ENCODE measurements at regions not wholly inside any gene's neighbourhood (a gene's known extent, or its start where the extent isn't known, plus 50 kb on each side); places are given as distances from the start of the nearest gene placed in this dataset.

DNA sequence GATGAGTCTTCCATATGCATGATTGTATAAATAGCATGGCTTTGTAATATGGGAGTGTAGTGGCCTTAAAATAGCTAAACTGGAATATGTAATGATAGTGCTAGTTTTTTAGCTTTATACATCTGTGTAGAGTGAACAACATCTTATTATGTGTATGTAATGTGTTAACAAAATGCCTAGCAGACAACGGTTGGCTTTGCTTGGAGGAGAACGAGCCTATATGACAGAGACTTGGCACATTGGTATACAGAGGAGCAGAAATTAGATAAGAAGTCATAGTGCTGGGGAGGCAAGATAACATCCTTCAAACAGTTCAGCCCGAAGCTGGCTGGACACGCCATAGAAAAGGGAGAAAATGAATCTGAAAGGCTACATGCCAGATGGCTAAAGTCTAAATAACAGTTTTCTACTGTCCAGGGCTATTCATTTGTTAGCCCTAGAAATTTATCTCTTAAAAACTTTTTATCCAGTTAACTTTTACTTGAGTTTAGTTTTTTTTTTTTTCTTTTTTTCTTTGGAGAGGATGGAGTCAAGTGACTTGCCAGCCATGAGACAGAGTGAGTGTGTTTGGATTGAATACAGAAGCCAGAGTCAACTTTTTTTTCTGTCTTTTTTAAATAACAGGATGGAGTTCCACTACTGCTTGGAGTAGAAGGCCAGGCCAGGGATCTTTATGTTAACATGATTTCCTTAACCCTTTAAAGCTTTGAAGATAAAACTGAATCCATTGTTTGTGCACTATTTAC, 214.4 kb upstream of the ACTBL2 start:
- TF ChIP-seq, protein P1, sequence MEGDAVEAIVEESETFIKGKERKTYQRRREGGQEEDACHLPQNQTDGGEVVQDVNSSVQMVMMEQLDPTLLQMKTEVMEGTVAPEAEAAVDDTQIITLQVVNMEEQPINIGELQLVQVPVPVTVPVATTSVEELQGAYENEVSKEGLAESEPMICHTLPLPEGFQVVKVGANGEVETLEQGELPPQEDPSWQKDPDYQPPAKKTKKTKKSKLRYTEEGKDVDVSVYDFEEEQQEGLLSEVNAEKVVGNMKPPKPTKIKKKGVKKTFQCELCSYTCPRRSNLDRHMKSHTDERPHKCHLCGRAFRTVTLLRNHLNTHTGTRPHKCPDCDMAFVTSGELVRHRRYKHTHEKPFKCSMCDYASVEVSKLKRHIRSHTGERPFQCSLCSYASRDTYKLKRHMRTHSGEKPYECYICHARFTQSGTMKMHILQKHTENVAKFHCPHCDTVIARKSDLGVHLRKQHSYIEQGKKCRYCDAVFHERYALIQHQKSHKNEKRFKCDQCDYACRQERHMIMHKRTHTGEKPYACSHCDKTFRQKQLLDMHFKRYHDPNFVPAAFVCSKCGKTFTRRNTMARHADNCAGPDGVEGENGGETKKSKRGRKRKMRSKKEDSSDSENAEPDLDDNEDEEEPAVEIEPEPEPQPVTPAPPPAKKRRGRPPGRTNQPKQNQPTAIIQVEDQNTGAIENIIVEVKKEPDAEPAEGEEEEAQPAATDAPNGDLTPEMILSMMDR (IDR thresholded peaks at IDR 0.05; ENCODE audit: borderline replicate concordance): no peak

DNA sequence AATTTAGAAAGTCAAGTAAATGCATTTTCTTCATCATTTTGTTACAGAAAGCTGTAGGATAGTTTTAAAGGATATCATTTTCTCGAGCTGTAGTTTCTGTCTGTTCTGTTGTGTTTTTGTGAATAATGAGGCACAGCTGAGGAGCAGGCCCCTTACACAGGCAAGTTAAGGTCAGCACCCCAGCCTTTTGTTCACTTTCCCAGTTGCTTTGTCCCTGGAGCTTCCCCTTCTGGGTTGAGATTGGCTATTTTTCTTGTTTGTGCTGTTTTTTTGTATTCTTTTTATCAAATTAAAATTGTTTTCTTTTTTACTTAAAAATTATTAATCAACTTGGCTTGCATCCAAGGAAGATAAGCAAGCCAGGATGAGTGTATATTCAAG, 213.8 kb upstream of the ACTBL2 start:
- Histone ChIP-seq H3K27me3 (ENCODE audit: low read depth) (no peaks in the 10 kb centered on the region), H3K36me3 (no peaks in the 10 kb centered on the region), H3K27ac (replicated peaks) (peak overlapping the region; percentile 84), H3K4me3 (no peak overlapping the region), H3K9me3 (replicated peaks) (no peaks in the 10 kb centered on the region), H3K4me1 (peaks cover 76% of the 10 kb centered on the region)
- no peak for DNase-seq
- TF ChIP-seq, protein P1 (IDR thresholded peaks at IDR 0.05; ENCODE audit: borderline replicate concordance): no peak
- intact Hi-C loops (cut with micrococcal nuclease): no loop called here

More for the DNA sequence above, 214.4 kb upstream of the ACTBL2 start:
- Histone ChIP-seq H3K4me3 (no peak overlapping the region), H3K27me3 (ENCODE audit: low read depth) (no peaks in the 10 kb centered on the region), H3K9me3 (replicated peaks) (no peaks in the 10 kb centered on the region), H3K36me3 (no peaks in the 10 kb centered on the region), H3K27ac (replicated peaks) (peak overlapping the region; percentile 84), H3K4me1 (peaks cover 78% of the 10 kb centered on the region)
- DNase-seq: no peak
- intact Hi-C loops (cut with micrococcal nuclease): no loop called here

DNA sequence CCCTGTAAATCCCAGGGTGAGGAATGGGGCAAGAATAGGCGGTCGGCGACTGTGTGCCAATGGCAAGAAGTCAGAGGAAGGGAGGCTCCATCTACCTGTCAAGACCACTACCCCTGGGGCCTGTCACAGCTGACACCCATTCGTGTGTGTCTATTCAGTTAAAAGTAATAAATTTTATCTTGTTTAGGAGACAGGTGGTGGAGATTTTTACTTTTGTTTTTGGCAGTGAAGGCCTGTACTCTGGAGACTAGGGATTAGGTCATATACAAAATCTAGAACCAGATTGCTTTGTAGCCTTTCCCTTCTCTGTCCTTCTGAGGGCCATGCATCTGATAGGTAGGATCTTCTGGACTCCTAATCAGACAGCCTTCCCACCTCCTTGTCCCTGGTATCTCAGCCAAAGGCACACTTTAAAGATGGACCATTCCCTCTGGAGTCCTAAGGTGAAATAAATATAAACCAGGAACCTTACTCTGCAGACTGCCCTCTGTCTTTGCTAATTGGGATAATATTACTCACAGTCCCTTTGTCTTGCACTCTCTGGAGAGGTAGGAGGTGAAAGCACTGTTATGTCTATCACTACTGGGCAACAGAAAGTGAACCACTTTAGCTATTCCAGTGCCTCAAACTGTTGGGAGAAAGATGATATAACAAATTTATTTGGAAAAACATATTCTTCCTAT, 213.2 kb upstream of the ACTBL2 start:
- H3K9me3 ChIP-seq (replicated peaks): no peaks in the 10 kb centered on the region
- H3K27ac ChIP-seq (replicated peaks): peak overlapping the region; percentile 84
- peaks cover 73% of the 10 kb centered on the region for H3K4me1 ChIP-seq
- no peaks in the 10 kb centered on the region for H3K36me3 ChIP-seq
- DNase-seq: no peak
- intact Hi-C loops (cut with micrococcal nuclease): no loop called here
- no peaks in the 10 kb centered on the region for H3K27me3 ChIP-seq (ENCODE audit: low read depth)
- TF ChIP-seq, protein P1 (IDR thresholded peaks at IDR 0.05; ENCODE audit: borderline replicate concordance): peak; percentile 21
- no peak overlapping the region for H3K4me3 ChIP-seq

DNA sequence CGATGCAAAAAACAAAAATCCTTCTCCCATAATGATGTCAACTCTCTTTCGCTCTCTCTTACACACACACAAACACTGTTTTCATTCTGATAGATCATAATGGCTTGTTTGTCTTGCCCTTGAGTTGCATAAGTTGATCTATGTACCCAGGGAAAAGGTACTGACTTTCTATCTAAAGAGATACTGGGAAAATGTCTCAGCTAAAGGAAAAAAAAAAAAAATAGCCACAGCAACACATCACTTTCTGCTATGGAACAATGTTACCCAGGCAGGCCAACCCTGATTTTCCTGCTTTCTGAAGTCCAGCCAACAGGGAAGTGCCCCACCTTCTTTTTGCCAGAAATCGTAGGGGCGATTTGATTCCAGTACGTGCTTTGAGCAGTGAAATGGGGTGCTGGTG, 212.6 kb upstream of the ACTBL2 start:
- peaks cover 73% of the 10 kb centered on the region for H3K4me1 ChIP-seq
- no peaks in the 10 kb centered on the region for H3K27me3 ChIP-seq (ENCODE audit: low read depth)
- H3K4me3 ChIP-seq: no peak overlapping the region
- H3K27ac ChIP-seq (replicated peaks): peak overlapping the region; percentile 84
- no peaks in the 10 kb centered on the region for H3K36me3 ChIP-seq
- DNase-seq: no peak
- intact Hi-C loops (cut with micrococcal nuclease): no loop called here
- H3K9me3 ChIP-seq (replicated peaks): no peaks in the 10 kb centered on the region
- TF ChIP-seq, protein P1 (IDR thresholded peaks at IDR 0.05; ENCODE audit: borderline replicate concordance): no peak

DNA sequence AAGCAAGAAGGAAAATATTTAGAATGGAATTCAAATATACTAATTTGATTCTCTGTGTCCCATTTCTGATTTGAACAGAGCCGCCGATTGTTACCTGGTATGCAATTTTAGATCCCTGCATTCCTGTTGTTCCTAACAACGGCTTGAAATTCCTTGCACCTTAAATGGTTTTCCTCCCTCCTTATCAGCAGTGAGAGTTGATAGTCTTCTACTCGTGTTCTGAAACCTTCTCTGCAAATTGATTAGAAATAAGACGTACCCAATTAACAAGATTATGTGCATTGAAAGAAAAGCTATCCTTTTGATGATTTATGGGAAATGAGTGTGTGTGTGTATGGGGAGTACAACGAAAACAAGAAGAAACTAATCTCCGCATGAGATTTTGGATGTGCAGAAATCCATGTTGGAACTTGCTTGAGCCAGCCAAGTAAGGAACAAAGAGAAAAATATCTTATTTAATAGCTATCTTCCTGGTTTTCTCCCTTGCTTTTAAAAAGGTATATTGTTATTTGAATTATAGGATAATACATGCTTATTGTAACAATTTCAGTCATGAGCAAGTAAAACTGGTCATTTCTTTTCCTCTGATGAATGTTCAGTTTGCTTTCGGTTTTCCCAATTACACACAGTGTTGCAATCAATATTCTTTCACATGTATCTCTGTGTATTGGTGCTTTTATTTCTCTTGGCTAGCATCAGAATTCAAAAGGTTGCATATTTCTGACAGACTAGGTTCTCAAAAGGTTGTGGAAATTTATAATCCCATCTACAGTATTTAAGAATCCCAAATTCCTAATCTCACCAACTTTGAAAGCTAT, 211.1 kb upstream of the ACTBL2 start:
- Histone ChIP-seq H3K9me3 (replicated peaks) (no peaks in the 10 kb centered on the region), H3K4me3 (peak overlapping the region; percentile 1), H3K27me3 (ENCODE audit: low read depth) (no peaks in the 10 kb centered on the region), H3K27ac (replicated peaks) (peak overlapping the region; percentile 84), H3K4me1 (peaks cover 64% of the 10 kb centered on the region), H3K36me3 (no peaks in the 10 kb centered on the region)
- no peak for DNase-seq
- intact Hi-C loops (cut with micrococcal nuclease): no loop called here
- TF ChIP-seq, protein P1 (IDR thresholded peaks at IDR 0.05; ENCODE audit: borderline replicate concordance): no peak
